Right lobe of liver (tissue), 4 donors: ENCODE measurements at regions not wholly inside any gene's neighbourhood (a gene's known extent, or its start where the extent isn't known, plus 50 kb on each side); places are given as distances from the start of the nearest gene placed in this dataset.

Experiments
- CTCF ChIP-seq, 4 donors: fragments of 200-600 bp in 3 of 4; fragments of 450-650 bp in 1 of 4; IDR thresholded peaks; one replicate each; pipeline versions ENCODE4 v1.5.1 to v1.8.0; 2016 to 2022; ENCODE audit warnings: antibody characterized with exemption in 4 of 4, mild to moderate bottlenecking in 2 of 4
- POLR2A ChIP-seq: fragments of 450-650 bp; IDR thresholded peaks from one replicate; pipeline ENCODE4 v1.6.1; 2017; ENCODE audit warnings: antibody characterized with exemption, mild to moderate bottlenecking
- donor health status: DM: no; HTN: no; CAD: no.
- donor health status: DM: no; HTN: no; CAD: no.
- donor health status: DM: no; HTN: yes; CAD: no.

- TF ChIP-seq CTCF (IDR thresholded peaks at IDR 0.05) (no peak), POLR2A (no peak)
These were observed 202.8 kb upstream of the SMIM31 start for GRCh38 chr4:164550989-164551712.
